C1 segment of cervical spinal cord (tissue), 14 donors: ENCODE measurements at regions not wholly inside any gene's neighbourhood (a gene's known extent, or its start where the extent isn't known, plus 50 kb on each side); places are given as distances from the start of the nearest gene placed in this dataset.
"Not testable (repeated sequence)": the region's sequence is repeated elsewhere in the genome, so short reads cannot be mapped to it uniquely, and the experiment has no call there.

Experiments
- DNase-seq, 14 donors: peaks; one replicate each; lab custom pipeline; 2025; lab: John Stamatoyannopoulos, UW

DNA sequence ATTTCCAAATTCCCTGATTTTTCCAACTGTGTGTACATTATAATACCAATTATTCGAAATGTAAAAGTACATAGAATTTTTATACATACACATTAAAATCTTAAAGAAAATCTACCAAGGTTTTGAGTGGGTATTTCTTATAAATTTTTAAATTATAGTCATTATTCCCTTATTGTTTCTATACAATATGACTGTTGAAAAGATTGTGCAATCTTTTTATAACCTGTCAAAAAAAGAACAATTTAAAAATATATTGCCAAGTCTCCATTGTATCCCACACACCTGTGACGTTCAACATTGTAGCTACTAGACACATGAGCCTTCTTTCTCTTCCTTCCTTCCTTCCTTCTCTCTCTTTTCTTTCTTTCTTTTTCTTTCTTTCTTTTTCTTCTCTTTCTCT is 473.2 kb upstream of the CHRM3 start:
- DNase-seq = no peak

DNA sequence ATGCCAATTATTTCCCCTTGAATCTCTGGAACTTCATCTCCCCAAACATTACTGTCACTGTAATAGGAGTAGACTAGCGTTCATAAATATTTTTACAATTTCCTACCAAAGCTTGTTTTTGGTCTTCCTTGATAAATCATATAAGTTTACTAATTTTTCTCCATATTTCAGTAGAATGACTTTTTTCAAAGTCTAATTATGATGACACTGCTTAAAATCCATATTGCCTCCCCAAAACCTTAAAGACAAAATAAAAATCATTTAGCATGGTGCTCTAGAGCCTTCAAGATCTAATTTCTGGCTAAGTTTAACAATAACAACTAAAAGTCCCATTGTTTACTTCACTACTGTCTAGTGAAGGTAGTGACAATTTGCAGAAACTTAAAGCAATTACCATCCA is 474.2 kb upstream of the CHRM3 start:
- no peak for DNase-seq

DNA sequence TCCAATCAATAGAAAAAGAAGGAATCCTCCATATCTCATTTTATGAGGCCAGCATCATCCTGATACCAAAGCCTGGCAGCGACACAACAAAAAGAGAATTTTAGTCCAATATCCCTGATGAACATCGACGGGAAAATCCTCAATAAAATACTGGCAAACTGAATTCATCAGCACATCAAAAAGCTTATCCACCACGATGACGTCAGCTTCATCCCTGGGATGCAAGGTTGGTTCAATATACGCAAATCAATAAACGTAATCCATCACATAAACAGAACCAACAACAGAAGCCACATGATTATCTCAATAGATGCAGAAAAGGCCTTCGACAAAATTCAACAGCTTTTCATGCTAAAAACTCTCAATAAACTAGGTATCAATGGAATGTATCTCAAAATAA is 483.6 kb upstream of the CHRM3 start:
- DNase-seq = not testable (repeated sequence)

DNA sequence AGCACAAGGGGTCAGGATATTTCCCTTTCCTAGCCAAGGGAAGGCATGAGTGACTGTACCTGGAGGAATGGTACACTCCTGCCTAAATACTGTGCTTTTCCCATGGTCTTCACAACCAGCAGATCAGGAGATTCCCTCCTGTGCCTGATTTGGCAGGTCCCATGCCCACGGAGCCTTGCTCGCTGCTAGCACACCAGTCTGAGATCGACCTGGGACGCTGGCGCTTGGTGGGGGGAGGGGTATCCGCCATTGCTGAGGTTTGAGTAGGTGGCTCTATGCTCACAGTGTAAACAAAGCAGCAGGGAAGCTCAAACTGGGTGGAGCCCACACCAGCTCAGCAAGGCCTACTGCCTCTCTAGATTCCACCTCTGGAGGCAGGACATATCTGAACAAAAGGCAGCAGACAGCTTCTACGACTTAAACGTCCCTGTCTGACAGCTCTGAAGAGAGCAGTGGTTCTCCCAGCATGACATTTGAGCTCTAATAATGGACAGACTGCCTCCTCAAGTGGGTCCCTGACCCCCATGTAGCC is 486.0 kb upstream of the CHRM3 start:
- DNase-seq = no peak

DNA sequence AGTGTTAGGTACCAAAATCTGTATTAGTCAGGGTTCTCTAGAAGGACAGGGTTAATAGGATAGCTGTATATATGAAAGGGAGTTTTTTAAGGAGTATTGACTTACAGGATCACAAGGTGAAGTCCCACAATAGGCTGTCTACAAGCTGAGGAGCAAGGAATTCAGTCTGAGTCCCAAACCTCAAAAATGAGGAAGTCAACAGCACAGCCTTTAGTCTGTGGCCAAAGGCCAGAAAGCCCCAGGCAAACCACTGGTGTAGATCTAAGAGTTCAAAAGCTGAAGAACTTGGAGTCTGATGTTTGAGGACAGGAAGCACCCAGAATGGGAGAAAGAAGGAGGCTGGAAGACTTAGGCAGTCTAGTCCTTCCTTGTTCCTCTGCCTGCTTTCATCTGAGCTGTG is 487.5 kb upstream of the CHRM3 start:
- no peak for DNase-seq

DNA sequence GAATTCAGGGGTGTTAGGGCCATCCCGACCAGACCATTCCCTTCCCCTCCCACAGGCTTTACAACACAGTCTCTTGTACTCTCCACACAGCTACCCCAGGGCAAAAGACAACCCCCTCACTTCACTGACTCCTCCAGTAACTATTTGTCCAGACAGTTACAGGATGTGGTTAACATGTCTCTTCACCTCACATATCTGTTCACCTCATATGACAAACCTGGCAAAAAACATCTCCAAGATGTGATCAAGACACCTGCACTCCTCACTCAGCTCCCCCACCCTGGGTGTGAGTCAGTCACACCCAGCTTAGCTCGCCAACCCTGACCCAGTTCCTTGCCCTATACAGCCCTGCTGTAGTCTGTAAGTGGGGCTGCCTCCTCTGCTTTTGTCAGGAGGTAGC is 490.5 kb upstream of the CHRM3 start:
- DNase-seq = no peak

DNA sequence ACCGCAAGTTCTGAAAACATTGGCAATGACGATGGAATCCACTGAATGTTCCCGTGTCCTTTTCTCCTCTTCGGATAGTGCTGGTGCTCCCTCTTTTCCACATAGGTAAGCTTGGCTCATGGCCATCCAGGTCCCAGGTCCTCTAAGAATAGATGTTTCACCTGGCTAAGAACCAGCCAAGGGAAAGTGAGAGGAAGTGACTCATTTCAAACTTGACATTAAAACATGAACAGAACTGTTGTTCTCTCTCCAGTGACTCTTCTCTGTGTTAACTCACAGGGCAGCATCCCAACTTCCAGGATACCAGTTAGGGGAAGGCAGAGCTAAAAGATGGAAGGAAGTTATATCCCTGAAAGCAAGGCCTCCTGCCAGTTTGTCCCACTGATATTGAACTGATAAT is 493.8 kb upstream of the CHRM3 start:
- no peak for DNase-seq

DNA sequence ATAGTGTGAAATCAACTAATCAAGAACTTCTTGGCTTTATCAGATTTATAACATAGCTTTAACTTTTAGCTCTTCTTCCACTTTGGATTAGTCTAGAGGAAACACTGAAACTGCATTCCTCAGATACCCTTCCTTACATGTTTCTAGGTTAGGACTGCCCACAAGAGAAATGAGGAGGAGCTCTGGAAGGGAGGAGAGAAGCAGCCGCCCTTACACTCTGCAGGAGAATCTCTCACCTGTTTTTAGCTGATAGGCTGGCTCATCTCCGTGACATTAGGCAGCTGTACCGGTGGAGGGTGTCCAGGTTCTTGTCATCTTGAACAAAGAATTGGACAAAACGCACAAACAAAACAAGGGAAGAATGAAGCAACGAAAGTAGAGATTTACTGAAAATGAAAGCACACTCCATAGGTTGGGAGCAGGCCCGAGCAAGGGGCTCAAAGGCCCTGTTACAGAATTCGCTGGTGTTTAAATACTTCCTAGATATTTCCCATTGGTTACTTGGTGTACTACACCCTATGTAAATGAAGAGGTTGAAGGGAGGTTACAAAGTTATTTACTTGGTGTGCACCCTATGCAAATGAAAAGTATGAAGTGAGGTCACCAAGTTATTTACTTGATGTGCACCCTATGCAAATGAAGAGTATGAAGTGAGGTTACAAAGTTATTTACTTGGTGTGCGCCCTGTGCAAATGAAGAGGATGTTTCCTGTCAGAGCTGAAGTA is 524.9 kb upstream of the CHRM3 start:
- no peak for DNase-seq

DNA sequence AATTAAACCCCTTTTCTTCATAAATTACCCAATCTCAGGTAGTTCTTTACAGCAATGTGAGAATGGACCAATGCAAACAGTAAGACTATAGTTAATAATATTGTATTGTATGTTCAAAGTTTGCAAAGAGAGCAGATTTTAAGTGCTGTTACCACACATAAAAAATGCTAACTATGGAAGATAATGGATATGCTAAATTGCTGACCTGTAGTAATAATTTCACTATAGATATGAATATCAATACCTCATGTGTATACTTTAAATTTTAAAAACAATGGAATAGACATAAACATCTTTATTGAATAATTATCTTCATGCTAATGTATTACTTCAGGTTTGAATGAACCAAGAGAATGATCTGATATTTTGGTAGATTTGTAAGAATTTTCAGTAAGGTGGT is 552.4 kb upstream of the CHRM3 start:
- DNase-seq = no peak

DNA sequence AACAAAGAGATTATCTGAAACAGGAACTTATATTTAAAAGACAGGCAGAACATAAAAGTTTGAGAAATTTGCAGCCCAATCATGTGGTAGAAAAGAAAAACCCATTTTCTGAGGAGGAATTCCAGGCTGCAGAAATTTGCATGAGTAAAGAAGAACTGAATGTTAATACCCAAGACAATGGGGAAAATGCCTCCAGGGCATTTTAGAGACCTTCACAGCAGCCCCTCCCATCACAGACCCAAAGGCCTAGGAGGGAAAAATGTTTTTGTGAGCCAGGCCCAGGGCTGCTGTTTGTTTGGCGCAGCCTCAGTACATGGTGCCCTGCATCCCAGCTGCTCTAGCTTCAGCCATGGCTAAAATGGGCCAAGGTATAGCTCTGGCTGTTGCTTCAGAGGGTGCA is 554.3 kb upstream of the CHRM3 start:
- DNase-seq = no peak

DNA sequence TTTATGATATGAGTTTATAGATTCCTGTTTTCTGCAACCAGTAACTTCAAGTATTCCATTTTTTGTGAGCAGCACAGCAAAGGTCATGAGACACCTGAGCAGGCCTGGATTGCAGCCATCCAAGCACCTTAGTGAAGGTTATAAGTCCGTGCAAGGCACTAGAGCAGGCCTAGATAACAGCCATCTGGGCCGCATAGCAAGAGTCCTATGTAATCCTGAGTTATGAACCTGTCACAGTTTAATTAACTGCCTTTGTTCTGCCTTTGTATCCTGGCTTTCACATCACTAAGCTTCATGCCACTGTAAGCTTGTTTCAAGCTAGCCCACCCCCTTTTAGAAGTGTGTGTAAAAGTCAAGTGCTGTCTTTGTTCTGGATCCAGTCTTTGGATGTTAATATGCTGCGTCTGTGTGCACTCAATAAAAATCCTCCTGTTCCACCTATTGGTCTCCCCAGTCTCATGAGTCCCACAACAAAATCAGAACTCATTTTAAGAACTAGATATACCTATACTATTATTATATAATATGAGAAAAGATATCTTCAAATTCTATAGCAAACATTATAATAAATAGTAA is 556.2 kb upstream of the CHRM3 start:
- no peak for DNase-seq

DNA sequence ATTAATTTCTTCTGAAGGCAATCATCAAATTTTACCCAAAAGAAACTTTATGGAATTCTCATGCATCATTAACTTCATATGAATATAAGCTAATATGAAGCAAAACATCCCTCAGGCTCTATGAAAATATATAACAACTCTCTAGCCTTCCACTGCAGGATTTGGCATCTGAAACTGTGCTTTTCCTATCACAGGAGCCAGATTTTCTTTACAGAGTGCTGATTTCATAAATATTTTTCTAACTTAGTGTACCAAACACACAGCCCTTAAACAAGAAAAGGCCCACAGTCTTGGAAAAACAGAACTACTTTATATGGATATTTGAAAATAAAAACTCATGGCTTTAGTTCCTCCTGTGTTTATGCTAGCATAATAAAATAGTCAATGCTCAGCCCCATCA is 559.5 kb upstream of the CHRM3 start:
- DNase-seq = no peak

DNA sequence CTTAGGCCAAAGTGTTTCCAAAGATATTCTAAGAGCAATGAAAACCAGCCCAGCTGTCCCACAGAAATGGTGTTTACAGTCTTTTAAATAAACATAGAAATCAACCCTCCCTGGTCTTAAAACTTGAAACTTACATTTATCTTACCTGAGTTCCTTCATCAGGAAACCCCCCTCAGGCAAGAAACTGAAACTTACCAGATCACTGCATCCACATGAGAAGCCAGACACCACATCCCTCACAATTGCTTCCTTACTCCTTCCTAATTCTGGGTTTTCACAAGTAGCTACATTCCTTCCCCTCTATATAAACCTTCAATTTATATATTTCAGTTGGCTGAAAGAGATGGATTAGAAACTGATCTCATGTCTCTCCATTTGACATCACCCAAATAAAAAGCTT is 563.0 kb upstream of the CHRM3 start:
- DNase-seq = no peak

DNA sequence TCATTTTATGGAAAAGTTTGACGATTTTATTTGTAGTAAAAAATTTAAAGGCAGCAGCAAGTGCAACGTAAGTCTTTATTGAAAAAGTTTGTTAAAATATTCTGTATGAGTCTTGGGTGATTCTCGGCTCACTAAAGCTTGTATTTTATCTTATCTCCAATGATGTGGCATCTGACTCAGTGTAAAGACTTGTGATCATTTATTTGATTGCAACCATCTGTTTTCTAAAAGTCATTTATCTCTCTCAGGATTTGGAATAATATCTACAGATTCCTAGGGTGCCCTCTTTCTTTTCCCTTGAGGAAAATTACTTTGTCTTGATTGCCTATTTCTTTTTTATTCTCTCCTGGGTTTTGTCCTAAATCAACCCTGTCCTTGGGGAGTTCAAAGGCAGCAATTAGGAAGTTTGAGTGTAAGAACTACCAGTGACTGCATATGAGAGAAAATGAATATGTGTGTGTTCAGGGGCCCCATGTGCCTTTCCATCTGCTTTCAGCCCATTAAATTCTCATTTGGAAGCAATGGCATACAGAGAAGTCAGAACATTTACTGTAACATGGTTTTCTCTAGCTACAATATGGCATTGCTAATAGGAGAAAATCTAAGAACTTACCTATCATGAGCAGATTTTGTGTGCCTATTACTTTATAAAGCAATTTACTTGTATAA is 575.0 kb upstream of the CHRM3 start:
- DNase-seq = no peak

DNA sequence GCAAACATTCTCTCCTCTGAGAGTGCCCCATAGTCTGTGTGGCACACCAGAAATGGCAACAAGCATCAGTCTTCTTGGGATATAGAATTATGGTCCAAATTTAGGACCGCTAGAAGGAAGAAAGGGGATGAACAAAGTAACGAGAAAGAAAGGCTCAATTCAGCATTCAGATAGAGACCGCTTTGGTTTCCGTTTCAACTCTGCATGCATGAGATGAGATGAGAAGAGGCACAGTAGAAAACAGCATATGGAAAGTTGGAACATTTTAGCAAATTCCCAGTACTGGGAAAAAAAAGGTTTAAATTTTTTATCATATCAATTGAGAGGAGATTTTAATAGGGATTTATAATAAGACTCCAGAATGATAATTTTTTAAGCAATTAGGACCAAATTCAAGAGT is 595.5 kb upstream of the CHRM3 start:
- no peak for DNase-seq

DNA sequence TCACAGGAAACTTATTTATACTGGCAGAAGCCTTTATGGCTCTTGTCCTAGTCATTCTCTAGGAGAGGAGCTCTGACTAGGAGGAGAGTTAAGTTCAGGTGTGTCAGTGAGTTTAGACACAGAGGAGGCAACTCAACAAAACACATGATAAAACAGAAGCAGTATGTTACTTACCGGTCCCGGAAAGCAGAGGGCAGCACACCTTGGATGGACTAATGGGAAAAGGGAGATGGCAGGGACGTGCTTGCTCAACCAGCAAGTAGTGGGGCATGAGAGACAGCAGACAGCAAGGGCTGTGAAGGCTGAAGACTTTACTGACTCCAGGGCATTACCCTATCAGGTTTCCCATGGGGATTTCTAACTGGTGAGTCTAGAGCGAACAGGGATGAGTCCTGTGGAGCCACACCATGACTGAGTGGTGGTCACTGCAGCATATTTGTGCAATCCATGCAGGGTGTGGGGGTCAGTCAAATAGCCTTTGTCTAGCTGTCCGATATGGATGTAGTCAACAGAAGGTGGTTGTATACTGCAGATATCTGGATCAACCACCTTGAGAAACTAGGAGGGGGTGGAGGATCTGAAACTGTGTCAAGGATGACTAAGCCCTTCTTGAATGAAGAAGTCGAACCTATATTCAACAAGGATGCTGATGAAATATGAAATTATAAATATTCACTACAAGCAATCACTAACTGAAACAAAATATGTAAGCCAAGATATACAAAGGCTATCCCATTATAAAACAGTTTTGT is 596.3 kb upstream of the CHRM3 start:
- no peak for DNase-seq

DNA sequence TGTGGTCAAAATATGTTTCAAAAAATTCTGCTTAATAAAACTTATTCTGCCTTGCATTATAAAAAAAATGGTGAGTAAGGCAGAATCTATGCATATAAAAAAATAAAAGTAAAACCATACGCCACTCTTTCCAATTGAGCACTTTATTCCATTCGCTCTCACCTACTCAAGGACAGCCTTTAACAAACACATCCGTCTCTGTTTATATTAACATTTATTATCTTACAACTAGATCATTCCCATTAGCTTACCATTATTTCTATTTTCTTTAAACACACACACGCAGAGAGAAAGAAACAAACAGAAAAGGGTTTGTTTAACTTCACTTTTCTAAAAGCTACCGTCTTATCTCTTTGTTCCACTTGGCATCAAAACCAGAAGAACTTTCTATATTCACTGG is 598.9 kb upstream of the CHRM3 start:
- no peak for DNase-seq

DNA sequence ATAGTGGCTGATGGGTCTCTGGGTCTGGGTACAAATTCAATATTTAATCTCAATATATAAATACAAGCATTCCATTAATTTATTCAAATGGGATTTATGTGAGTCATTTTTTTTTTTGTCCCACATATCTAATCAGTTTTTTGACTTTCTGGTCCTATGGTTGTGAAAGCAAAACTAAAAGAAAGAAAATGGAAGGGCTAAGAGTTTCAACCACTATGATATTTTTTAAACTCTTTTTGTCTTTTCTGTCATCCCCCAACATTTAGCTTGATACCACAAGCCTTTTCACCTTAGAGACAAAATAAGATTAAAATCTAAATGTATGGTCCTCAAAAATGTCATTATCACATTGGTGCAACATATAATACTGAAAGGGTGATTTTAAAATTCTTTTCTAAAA is 602.7 kb upstream of the CHRM3 start:
- DNase-seq = no peak

DNA sequence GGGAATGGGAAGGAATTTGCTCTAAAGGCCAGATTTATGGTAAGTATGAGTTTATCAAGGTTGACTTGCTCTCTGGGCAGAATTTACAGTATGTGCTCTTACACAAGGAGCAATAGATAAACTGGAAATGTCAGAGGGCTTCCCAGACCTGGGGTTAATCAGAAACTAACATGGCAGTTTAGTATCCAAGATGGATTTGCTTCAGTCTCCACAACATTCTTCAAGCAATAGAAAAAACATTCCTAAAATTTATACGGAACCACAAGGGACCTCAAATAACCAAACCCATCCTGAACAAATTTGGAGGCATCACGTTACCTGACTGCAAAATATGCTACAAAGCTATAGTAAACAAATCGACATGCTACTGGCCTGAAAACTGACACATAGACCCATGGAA is 606.7 kb upstream of the CHRM3 start:
- DNase-seq = no peak

DNA sequence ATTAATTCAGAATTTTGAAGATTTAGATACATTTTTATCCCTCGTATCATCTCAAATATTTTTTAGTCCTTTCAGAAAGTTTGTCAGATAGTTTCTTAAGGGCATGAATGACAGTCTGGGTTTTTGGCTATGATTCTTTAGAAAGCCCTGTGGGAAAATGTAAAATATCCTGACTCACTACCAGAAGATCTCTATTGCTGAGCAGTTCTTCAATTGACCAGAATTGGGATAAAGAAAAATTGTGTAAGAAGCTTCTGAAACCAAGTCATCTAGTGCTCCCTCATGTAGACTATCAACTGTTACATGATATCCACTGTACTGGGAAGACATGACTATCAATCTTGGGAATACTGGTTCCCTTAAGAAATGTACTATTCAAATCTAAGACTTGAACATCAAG is 608.3 kb upstream of the CHRM3 start:
- no peak for DNase-seq

DNA sequence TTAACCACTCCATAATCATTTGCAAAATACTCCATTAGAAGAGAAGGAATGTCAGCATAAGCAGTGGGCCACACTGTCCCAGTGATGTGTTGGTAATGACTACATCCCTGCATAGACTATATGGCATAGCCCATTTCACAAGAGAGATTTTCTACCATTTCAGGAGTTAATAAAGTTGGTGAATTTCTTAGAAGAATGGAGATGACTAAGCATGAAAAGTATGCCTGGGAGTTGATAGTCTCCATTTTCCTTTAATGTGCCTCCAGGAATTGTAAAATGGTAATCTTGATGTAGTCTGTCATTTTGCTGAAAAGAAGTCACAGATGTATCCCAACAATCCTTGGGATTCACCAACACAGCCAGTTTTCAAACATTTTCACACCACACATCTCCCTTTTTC is 608.8 kb upstream of the CHRM3 start:
- no peak for DNase-seq

DNA sequence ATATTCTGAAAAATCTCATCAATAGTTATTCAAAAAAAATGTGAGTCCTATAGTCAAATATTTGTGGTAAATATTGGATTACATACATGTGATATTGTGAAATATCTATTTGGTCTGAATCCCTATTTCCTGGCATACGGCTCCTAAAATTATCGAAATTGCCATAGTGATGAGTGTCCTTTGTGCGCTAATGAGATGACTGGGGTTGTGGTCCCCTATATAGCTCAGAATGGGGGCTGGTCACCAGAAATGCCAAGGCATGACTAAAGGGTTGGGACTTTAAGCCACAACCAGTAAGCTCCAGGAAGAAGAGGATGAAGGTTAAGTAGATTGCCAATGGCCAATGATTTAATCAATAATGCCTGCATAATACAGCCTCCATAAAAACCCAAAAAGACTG is 610.2 kb upstream of the CHRM3 start:
- no peak for DNase-seq
